ENCODE measurements at regions not wholly inside any gene's neighbourhood (a gene's known extent, or its start where the extent isn't known, plus 50 kb on each side); places are given as distances from the start of the nearest gene placed in this dataset.
A peak's percentile ranks its signal among the peaks of the same experiment; 100 is the strongest.

GRCh38 chr5:93034621-93035590 lies 546.1 kb downstream of the NR2F1-AS1 start:
- H3K4me3 Mint-ChIP-seq (ENCODE audit: low read depth) = peak overlapping the region; percentile 25
- H3K27ac Mint-ChIP-seq = peak overlapping the region; percentile 76

GRCh38 chr5:93022796-93023447 lies 558.1 kb downstream of the NR2F1-AS1 start:
- Mint-ChIP-seq H3K27ac (no peak overlapping the region), H3K4me1 (ENCODE audit: low read depth) (peaks cover 9% of the 10 kb centered on the region), H3K36me3 (ENCODE audit: insufficient read depth) (no peaks in the 10 kb centered on the region), H3K4me3 (ENCODE audit: low read depth) (no peak overlapping the region), H3K9me3 (ENCODE audit: low read depth) (peaks cover 8% of the 10 kb centered on the region), H3K27me3 (no peaks in the 10 kb centered on the region)
- no peak for DNase-seq (ENCODE audit: low spot score, unreplicated experiment)
- TF ChIP-seq CTCF (IDR thresholded peaks at IDR 0.05; ENCODE audit: unreplicated experiment) = no peak

More at GRCh38 chr5:93034621-93035590, 546.1 kb downstream of the NR2F1-AS1 start:
- DNase-seq (ENCODE audit: low spot score, unreplicated experiment) = no peak
- Mint-ChIP-seq H3K9me3 (ENCODE audit: low read depth) (peaks cover 4% of the 10 kb centered on the region), H3K36me3 (ENCODE audit: insufficient read depth) (peaks cover 2% of the 10 kb centered on the region), H3K4me1 (ENCODE audit: low read depth) (peaks cover 32% of the 10 kb centered on the region), H3K27me3 (no peaks in the 10 kb centered on the region)
- TF ChIP-seq CTCF (IDR thresholded peaks at IDR 0.05; ENCODE audit: unreplicated experiment) = no peak

GRCh38 chr5:93022211-93022610 lies 558.8 kb downstream of the NR2F1-AS1 start:
- Mint-ChIP-seq H3K27ac (no peak overlapping the region), H3K36me3 (ENCODE audit: insufficient read depth) (no peaks in the 10 kb centered on the region), H3K27me3 (no peaks in the 10 kb centered on the region), H3K9me3 (ENCODE audit: low read depth) (peaks cover 8% of the 10 kb centered on the region), H3K4me1 (ENCODE audit: low read depth) (peaks cover 9% of the 10 kb centered on the region), H3K4me3 (ENCODE audit: low read depth) (no peak overlapping the region)
- no peak for DNase-seq (ENCODE audit: low spot score, unreplicated experiment)
- TF ChIP-seq CTCF (IDR thresholded peaks at IDR 0.05; ENCODE audit: unreplicated experiment) = no peak

GRCh38 chr5:93019896-93020295 lies 561.1 kb downstream of the NR2F1-AS1 start:
- Mint-ChIP-seq H3K36me3 (ENCODE audit: insufficient read depth) (no peaks in the 10 kb centered on the region), H3K4me1 (ENCODE audit: low read depth) (peaks cover 8% of the 10 kb centered on the region), H3K27ac (no peak overlapping the region), H3K9me3 (ENCODE audit: low read depth) (peaks cover 5% of the 10 kb centered on the region), H3K27me3 (peaks cover 5% of the 10 kb centered on the region), H3K4me3 (ENCODE audit: low read depth) (no peak overlapping the region)
- no peak for DNase-seq (ENCODE audit: low spot score, unreplicated experiment)
- TF ChIP-seq CTCF (IDR thresholded peaks at IDR 0.05; ENCODE audit: unreplicated experiment) = no peak

GRCh38 chr5:93018461-93018860 lies 562.6 kb downstream of the NR2F1-AS1 start:
- no peak for DNase-seq (ENCODE audit: low spot score, unreplicated experiment)
- Mint-ChIP-seq H3K36me3 (ENCODE audit: insufficient read depth) (no peaks in the 10 kb centered on the region), H3K27ac (no peak overlapping the region), H3K4me3 (ENCODE audit: low read depth) (no peak overlapping the region), H3K4me1 (ENCODE audit: low read depth) (peaks cover 2% of the 10 kb centered on the region), H3K27me3 (peaks cover 5% of the 10 kb centered on the region), H3K9me3 (ENCODE audit: low read depth) (peaks cover 8% of the 10 kb centered on the region)
- no peak for TF ChIP-seq CTCF (IDR thresholded peaks at IDR 0.05; ENCODE audit: unreplicated experiment)
